ENCODE measurements at regions not wholly inside any gene's neighbourhood (a gene's known extent, or its start where the extent isn't known, plus 50 kb on each side); places are given as distances from the start of the nearest gene placed in this dataset.
"Not testable (repeated sequence)": the region's sequence is repeated elsewhere in the genome, so short reads cannot be mapped to it uniquely, and the experiment has no call there.

DNA sequence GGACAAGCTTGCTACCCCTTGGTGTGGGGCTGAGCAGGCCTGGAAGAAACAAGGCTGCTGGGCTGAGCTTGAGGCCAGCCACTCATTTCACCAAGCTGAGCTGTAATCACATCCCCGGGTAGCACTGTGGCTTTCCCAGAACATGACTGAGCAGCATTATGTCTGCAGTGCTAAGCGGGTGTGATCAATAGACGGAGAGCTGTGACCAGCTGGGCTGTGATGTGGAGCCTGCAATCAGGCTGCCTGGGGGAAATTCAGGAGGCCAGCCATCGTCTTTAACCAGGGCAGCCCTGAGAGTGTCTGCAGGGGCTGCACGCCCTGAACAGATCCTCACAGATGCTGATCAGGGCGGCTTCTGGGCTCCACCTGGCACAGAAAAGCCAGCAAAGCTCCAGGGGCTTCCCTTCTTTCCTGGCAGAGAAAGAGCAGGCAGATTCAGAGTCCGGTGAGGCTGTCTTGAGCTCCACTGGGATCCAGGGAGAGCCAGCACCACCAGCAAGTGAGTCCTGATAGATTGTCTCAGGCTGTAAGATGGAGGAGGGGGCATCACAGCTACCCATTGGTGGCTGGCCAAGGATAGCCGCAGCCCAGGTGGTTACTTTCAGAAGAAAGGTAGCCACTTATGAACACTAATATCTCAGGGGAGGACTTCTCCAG, 165.9 kb downstream of the NRN1 start:
- 60% methylated on average over 2 of the region's 8 CpGs for WGBS
- Histone ChIP-seq H3K4me3 (no peak overlapping the region), H3K27ac (replicated peaks in 1 of 4) (no peak overlapping the region), H3K36me3 (no peaks in the 10 kb centered on the region), H3K9me3 (peaks cover 0 to 8% (median 3%) of the 10 kb centered on the region in 4 donors), H3K27me3 (no peaks in the 10 kb centered on the region), H3K4me1 (no peaks in the 10 kb centered on the region)
- intact Hi-C loops (cut with DNase I), result no loop called here
- DNase-seq (ENCODE audit: extremely low spot score), result no peak
- no peak for TF ChIP-seq POLR2A (IDR thresholded peaks at IDR 0.05; ENCODE audit: low read depth)
- TF ChIP-seq, protein P1, sequence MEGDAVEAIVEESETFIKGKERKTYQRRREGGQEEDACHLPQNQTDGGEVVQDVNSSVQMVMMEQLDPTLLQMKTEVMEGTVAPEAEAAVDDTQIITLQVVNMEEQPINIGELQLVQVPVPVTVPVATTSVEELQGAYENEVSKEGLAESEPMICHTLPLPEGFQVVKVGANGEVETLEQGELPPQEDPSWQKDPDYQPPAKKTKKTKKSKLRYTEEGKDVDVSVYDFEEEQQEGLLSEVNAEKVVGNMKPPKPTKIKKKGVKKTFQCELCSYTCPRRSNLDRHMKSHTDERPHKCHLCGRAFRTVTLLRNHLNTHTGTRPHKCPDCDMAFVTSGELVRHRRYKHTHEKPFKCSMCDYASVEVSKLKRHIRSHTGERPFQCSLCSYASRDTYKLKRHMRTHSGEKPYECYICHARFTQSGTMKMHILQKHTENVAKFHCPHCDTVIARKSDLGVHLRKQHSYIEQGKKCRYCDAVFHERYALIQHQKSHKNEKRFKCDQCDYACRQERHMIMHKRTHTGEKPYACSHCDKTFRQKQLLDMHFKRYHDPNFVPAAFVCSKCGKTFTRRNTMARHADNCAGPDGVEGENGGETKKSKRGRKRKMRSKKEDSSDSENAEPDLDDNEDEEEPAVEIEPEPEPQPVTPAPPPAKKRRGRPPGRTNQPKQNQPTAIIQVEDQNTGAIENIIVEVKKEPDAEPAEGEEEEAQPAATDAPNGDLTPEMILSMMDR (IDR thresholded peaks at IDR 0.05), result no peak
- no peak for TF ChIP-seq POLR2AphosphoS5 (IDR thresholded peaks at IDR 0.05)

DNA sequence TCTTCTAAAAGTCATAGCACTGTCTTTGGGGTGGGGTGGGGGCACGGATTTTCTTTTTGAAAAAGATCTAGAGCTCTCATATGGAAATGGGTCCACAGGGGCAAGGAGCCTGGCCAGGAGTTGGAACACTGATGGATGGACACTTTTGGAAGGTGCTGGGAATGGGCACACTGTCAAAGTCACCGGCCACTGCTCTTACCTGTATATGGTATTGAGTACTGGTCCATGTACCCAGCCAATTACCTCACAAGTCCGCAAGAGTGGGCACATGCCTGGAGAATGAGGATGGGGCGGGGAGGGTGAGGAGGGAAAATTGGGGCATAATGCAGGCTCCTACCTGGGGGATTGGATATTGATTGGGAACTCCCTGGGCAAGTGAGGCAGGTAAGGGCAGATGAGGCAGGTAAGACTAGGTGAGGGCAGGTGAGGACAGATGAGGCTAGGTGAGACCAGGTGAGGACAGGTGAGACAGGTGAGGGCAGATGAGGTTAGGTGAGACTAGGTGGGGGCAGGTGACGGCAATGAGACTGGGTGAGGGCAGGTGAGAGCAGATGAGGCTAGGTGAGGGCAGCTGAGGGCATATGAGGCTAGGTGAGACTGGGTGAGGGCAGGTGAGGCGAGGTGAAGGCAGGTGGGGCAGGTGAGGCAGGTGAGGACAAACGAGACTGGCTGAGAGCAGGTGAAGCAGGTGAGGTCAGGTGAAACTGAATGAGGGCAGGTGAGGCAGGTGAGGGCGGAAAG, 167.9 kb downstream of the NRN1 start:
- DNase-seq (ENCODE audit: extremely low spot score), result no peak
- H3K4me3 ChIP-seq, result no peak overlapping the region
- 84% methylated on average over 8 of the region's 8 CpGs for WGBS
- H3K27me3 ChIP-seq, result no peaks in the 10 kb centered on the region
- no peaks in the 10 kb centered on the region for H3K4me1 ChIP-seq
- no peak overlapping the region for H3K27ac ChIP-seq (replicated peaks in 1 of 4)
- TF ChIP-seq EP300 (IDR thresholded peaks at IDR 0.05) (no peak), POLR2AphosphoS5 (IDR thresholded peaks at IDR 0.05) (no peak), POLR2A (IDR thresholded peaks at IDR 0.05; ENCODE audit: low read depth) (no peak)
- TF ChIP-seq, protein P1 (IDR thresholded peaks at IDR 0.05), result no peak
- intact Hi-C loops (cut with DNase I), result no loop called here
- no peaks in the 10 kb centered on the region for H3K36me3 ChIP-seq
- no peaks in the 10 kb centered on the region for H3K9me3 ChIP-seq

DNA sequence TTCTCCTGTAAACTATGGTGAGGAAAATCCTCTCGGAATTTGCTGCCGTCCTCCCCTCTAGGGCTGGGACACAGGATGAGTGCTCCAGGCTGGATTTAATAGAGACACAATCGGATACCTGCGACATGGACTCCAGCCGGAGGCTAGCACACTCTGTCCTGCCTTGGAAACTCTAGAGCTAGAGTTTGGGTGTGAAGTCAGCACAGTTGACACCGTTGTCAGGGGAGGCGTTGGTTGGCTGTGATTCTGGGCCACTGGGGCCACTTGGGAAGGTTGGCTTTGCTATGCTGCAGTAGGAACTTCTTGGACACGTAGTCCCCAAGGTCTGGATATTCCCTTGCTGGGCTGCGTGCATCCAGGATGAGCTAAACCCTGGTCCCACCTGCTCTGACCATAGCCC, 169.4 kb downstream of the NRN1 start:
- H3K27me3 ChIP-seq, result no peaks in the 10 kb centered on the region
- H3K36me3 ChIP-seq, result no peaks in the 10 kb centered on the region
- H3K4me1 ChIP-seq, result no peaks in the 10 kb centered on the region
- WGBS, result 90% methylated on average over 4 of the region's 9 CpGs
- intact Hi-C loops (cut with DNase I), result no loop called here
- H3K27ac ChIP-seq (replicated peaks in 1 of 4), result no peak overlapping the region
- no peaks in the 10 kb centered on the region for H3K9me3 ChIP-seq
- TF ChIP-seq POLR2A (IDR thresholded peaks at IDR 0.05; ENCODE audit: low read depth) (no peak), POLR2AphosphoS5 (IDR thresholded peaks at IDR 0.05) (no peak), EP300 (IDR thresholded peaks at IDR 0.05) (no peak)
- TF ChIP-seq, protein P1 (IDR thresholded peaks at IDR 0.05), result no peak
- H3K4me3 ChIP-seq, result no peak overlapping the region
- DNase-seq (ENCODE audit: extremely low spot score), result no peak

DNA sequence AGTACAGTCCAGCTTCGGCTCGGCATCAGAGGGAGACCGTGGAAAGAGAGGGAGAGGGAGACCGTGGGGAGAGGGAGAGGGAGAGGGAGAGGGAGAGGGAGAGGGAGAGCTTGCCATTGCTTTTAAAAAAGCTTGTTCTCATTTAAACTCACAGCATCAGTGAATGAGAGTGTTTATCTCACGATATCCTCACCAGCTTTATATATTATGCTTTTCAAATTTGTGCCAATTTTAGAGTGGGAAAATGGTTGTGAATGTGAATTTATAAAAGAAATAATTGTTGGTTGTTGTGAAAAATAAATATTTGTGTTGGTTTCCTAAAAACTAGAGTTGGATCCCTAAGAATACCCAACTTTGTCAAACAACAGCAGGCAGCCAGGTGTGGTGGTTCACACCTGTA, 170.1 kb downstream of the NRN1 start:
- H3K27ac ChIP-seq (replicated peaks in 1 of 4); H3K36me3 ChIP-seq; H3K9me3 ChIP-seq; H3K4me3 ChIP-seq; H3K27me3 ChIP-seq; H3K4me1 ChIP-seq; intact Hi-C loops (cut with DNase I); DNase-seq (ENCODE audit: extremely low spot score): not testable (repeated sequence)
- WGBS, result 88% methylated on average over 3 of the region's 5 CpGs

DNA sequence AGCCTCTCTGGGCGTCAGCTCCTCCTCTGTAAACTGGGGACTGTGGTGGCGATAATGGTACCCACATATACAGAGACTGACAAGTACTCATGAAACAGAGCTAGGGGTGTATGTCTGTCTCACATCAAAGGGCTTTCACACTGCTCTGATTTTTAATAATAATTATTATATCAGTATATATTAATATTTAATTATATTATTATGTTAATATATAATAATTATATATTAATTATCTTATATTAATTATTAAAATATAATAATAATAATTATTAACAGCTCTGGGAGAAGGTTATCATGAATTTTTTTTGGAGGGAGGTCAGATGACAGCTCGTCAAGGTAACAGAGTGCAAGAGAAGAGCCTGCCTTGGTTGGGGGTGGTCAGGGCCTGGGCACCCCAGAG, 173.6 kb downstream of the NRN1 start:
- intact Hi-C loops (cut with DNase I), result no loop called here
- Histone ChIP-seq H3K9me3 (no peaks in the 10 kb centered on the region), H3K36me3 (no peaks in the 10 kb centered on the region), H3K4me1 (peaks cover 0 to 9% (median 9%) of the 10 kb centered on the region in 4 donors), H3K27me3 (no peaks in the 10 kb centered on the region), H3K4me3 (no peak overlapping the region), H3K27ac (replicated peaks in 1 of 4) (no peak overlapping the region)
- 95% methylated on average over 3 of the region's 3 CpGs for WGBS
- no peak for DNase-seq (ENCODE audit: extremely low spot score)
- no peak for TF ChIP-seq POLR2AphosphoS5 (IDR thresholded peaks at IDR 0.05)
- TF ChIP-seq EP300 (IDR thresholded peaks at IDR 0.05), result no peak
- TF ChIP-seq POLR2A (IDR thresholded peaks at IDR 0.05; ENCODE audit: low read depth), result no peak
- TF ChIP-seq, protein P1 (IDR thresholded peaks at IDR 0.05), result no peak
